Liver (tissue), 8 donors: ENCODE measurements at regions not wholly inside any gene's neighbourhood (a gene's known extent, or its start where the extent isn't known, plus 50 kb on each side); places are given as distances from the start of the nearest gene placed in this dataset.

Experiments used
- DNase-seq: peaks from one replicate; pipeline ENCODE4 v3.0.0-alpha.2; 2017; ENCODE audit warnings: low spot score
- H3K27ac ChIP-seq, 2 donors: one replicate each; pipeline ENCODE4 v1.7.0; 2013; ENCODE audit warnings: inconsistent platforms in 2 of 2, low read length in 2 of 2, control low read depth in 1 of 2, low read depth in 1 of 2, mild to moderate bottlenecking in 1 of 2
- H3K27me3 ChIP-seq, 4 donors: one replicate each; pipeline versions ENCODE4 v1.6.1 to v1.7.0; 2013; ENCODE audit warnings: low read length in 3 of 4, inconsistent platforms in 1 of 4, mild to moderate bottlenecking in 1 of 4, moderate library complexity in 1 of 4; ENCODE audit not compliant: control insufficient read depth in 4 of 4, insufficient read depth in 4 of 4
- H3K36me3 ChIP-seq, 4 donors: one replicate each; pipeline versions ENCODE4 v1.6.1 to v1.7.0; 2013; ENCODE audit warnings: low read length in 3 of 4, mild to moderate bottlenecking in 3 of 4, low read depth in 1 of 4, moderate library complexity in 1 of 4; ENCODE audit not compliant: control insufficient read depth in 4 of 4, insufficient read depth in 3 of 4
- H3K4me1 ChIP-seq, 4 donors: one replicate each; pipeline versions ENCODE4 v1.6.1 to v1.7.0; 2013; ENCODE audit warnings: low read length in 3 of 4, mild to moderate bottlenecking in 3 of 4, moderate library complexity in 1 of 4; ENCODE audit not compliant: control insufficient read depth in 4 of 4, insufficient read depth in 4 of 4
- H3K4me3 ChIP-seq, 3 donors: one replicate each; pipeline versions ENCODE4 v1.6.1 to v1.7.0; 2013; ENCODE audit warnings: low read length in 3 of 3, control low read depth in 1 of 3, low read depth in 1 of 3, mild to moderate bottlenecking in 1 of 3
- H3K9ac ChIP-seq, 2 donors: one replicate each; pipeline ENCODE4 v1.7.0; 2013; ENCODE audit warnings: low read length in 2 of 2, mild to moderate bottlenecking in 2 of 2, moderate library complexity in 2 of 2, control low read depth in 1 of 2, low read depth in 1 of 2
- H3K9me3 ChIP-seq, 4 donors: one replicate each; pipeline versions ENCODE4 v1.6.1 to v1.7.0; 2013; ENCODE audit warnings: low read length in 3 of 4; ENCODE audit not compliant: control insufficient read depth in 4 of 4
- ATF3 ChIP-seq: IDR thresholded peaks from 2 replicates; pipeline ENCODE4 v1.6.1; 2016; ENCODE audit warnings: antibody characterized with exemption
- CTCF ChIP-seq: fragments of 150-350 bp; IDR thresholded peaks from 2 replicates; pipeline ENCODE4 v1.5.1; 2017; ENCODE audit warnings: improper control_type of control experiment, low read depth, low read length; ENCODE audit not compliant: missing input control
- EGR1 ChIP-seq, 2 donors: IDR thresholded peaks; 2 replicates each; pipeline ENCODE4 v1.6.1; 2016 to 2018; ENCODE audit warnings: antibody characterized with exemption in 2 of 2, low read depth in 2 of 2
- FOXA1 ChIP-seq: IDR thresholded peaks from 2 replicates; pipeline ENCODE4 v1.6.1; 2016; ENCODE audit warnings: antibody characterized with exemption
- FOXA2 ChIP-seq: IDR thresholded peaks from 2 replicates; pipeline ENCODE4 v1.6.1; 2016; ENCODE audit warnings: antibody characterized with exemption
- GABPA ChIP-seq, 2 donors: IDR thresholded peaks in 1 of 2; conservative IDR thresholded peaks in 1 of 2; 2 replicates each; pipeline ENCODE4 v1.6.1; 2016; ENCODE audit warnings: antibody characterized with exemption in 2 of 2, mild to moderate bottlenecking in 1 of 2, moderate library complexity in 1 of 2
- HNF4A ChIP-seq, 2 donors: conservative IDR thresholded peaks; 2 replicates each; pipeline ENCODE4 v1.6.1; 2016; ENCODE audit warnings: antibody characterized with exemption in 2 of 2, mild to moderate bottlenecking in 2 of 2
- HNF4G ChIP-seq: IDR thresholded peaks from 2 replicates; pipeline ENCODE4 v1.6.1; 2016; ENCODE audit warnings: antibody characterized with exemption
- JUND ChIP-seq, 2 donors: IDR thresholded peaks; 2 replicates each; pipeline ENCODE4 v1.6.1; 2016; ENCODE audit warnings: antibody characterized with exemption in 2 of 2
- MAX ChIP-seq: IDR thresholded peaks from 2 replicates; pipeline ENCODE4 v1.6.1; 2016; ENCODE audit warnings: antibody characterized with exemption
- NR2F2 ChIP-seq: IDR thresholded peaks from 2 replicates; pipeline ENCODE4 v1.6.1; 2016; ENCODE audit warnings: antibody characterized with exemption
- RAD21 ChIP-seq, 2 donors: IDR thresholded peaks; 2 replicates each; pipeline ENCODE4 v1.6.1; 2016; ENCODE audit warnings: antibody characterized with exemption in 2 of 2, mild to moderate bottlenecking in 2 of 2
- REST ChIP-seq: IDR thresholded peaks from 2 replicates; pipeline ENCODE4 v1.6.1; 2016; ENCODE audit warnings: antibody characterized with exemption, mild to moderate bottlenecking
- RXRA ChIP-seq, 2 donors: IDR thresholded peaks; 2 replicates each; pipeline ENCODE4 v1.6.1; 2017 to 2018; ENCODE audit warnings: antibody characterized with exemption in 2 of 2, mild to moderate bottlenecking in 1 of 2
- SP1 ChIP-seq: IDR thresholded peaks from 2 replicates; pipeline ENCODE4 v1.6.1; 2018; ENCODE audit warnings: antibody characterized with exemption, mild to moderate bottlenecking
- TAF1 ChIP-seq: conservative IDR thresholded peaks from 2 replicates; pipeline ENCODE4 v1.6.1; 2016; ENCODE audit warnings: antibody characterized with exemption, mild to moderate bottlenecking
- YY1 ChIP-seq: IDR thresholded peaks from 2 replicates; pipeline ENCODE4 v1.6.1; 2016; ENCODE audit warnings: antibody characterized with exemption, mild to moderate bottlenecking
- ZBTB33 ChIP-seq: IDR thresholded peaks from 2 replicates; pipeline ENCODE4 v1.6.1; 2016; ENCODE audit warnings: antibody characterized with exemption
- WGBS: extraction: QIAGEN DNeasy Blood & Tissue Kit; methylation state at CpG from one replicate; pipeline ENCODE4 v1.1.7; 2013; 5-methylcytosine and 5-hydroxymethylcytosine counted together
- donor health status: healthy.
- donor health status: healthy.
- donor health status: healthy.
- donor health status: healthy.
- donor health status: healthy.

GRCh38 chr2:62643100-62643471, 62.4 kb upstream of the EHBP1 start:
- no peak for DNase-seq
- TF ChIP-seq FOXA2 = no peak
- TF ChIP-seq RAD21 (IDR thresholded peaks at IDR 0.05) = no peak
- no peak for TF ChIP-seq HNF4A (conservative IDR thresholded peaks at IDR 0.05)
- TF ChIP-seq ZBTB33 = no peak
- TF ChIP-seq EGR1 (IDR thresholded peaks at IDR 0.05; ENCODE audit: low read depth in 2 of 2) = no peak
- TF ChIP-seq FOXA1 = no peak
- TF ChIP-seq GABPA (IDR thresholded peaks at IDR 0.05 in 1 of 2, conservative IDR thresholded peaks at IDR 0.05 in 1 of 2) = no peak
- no peak for TF ChIP-seq TAF1
- no peak for TF ChIP-seq SP1
- no peak for TF ChIP-seq RXRA (IDR thresholded peaks at IDR 0.05)
- no peak for TF ChIP-seq ATF3
- TF ChIP-seq JUND (IDR thresholded peaks at IDR 0.05) = no peak
- TF ChIP-seq NR2F2 = no peak
- no peak for TF ChIP-seq MAX
- no peak for TF ChIP-seq YY1
- TF ChIP-seq CTCF = no peak
- TF ChIP-seq REST = no peak
- TF ChIP-seq HNF4G = no peak
- Histone ChIP-seq H3K36me3 (no peaks in the 10 kb centered on the region), H3K4me3 (no peak overlapping the region), H3K9me3 (no peaks in the 10 kb centered on the region), H3K27ac (no peak overlapping the region), H3K27me3 (no peaks in the 10 kb centered on the region), H3K9ac (no peak overlapping the region), H3K4me1 (peaks cover 2 to 28% (median 20%) of the 10 kb centered on the region in 4 donors)
- WGBS = 61% methylated on average over 4 of the region's 4 CpGs
